Amygdala (tissue), 56 donors: ENCODE measurements at regions not wholly inside any gene's neighbourhood (a gene's known extent, or its start where the extent isn't known, plus 50 kb on each side); places are given as distances from the start of the nearest gene placed in this dataset.
A peak's percentile ranks its signal among the peaks of the same experiment; 100 is the strongest.

Experiments used
- DNase-seq, 56 donors: peaks; one replicate each; lab custom pipeline; 2025; lab: John Stamatoyannopoulos, UW

GRCh38 chr10:78306358-78306757, 272.7 kb downstream of the RPS24 start:
- DNase-seq = no peak

- DNase-seq = peak in 1 of 56 donors; percentile 23
Measured at GRCh38 chr10:78307576-78307975, 273.9 kb downstream of the RPS24 start.

- no peak for DNase-seq
Measured at GRCh38 chr10:78309536-78310237, 276.0 kb downstream of the RPS24 start.

- no peak for DNase-seq
Measured at GRCh38 chr10:78310481-78311080, 276.9 kb downstream of the RPS24 start.

- DNase-seq = no peak
Measured at GRCh38 chr10:78312197-78313047, 278.8 kb downstream of the RPS24 start.

GRCh38 chr10:78313048-78313381, 279.4 kb downstream of the RPS24 start:
- DNase-seq = no peak

GRCh38 chr10:78313636-78314035, 280.0 kb downstream of the RPS24 start:
- DNase-seq = no peak

- DNase-seq = no peak
Measured at GRCh38 chr10:78314651-78315050, 281.0 kb downstream of the RPS24 start.

- DNase-seq = no peak
Measured at GRCh38 chr10:78316451-78316931, 282.8 kb downstream of the RPS24 start.

- DNase-seq = no peak
Measured at GRCh38 chr10:78318305-78318704, 284.6 kb downstream of the RPS24 start.

- no peak for DNase-seq
Measured at GRCh38 chr10:78319371-78319770, 285.7 kb downstream of the RPS24 start.

GRCh38 chr10:78319841-78320240, 286.2 kb downstream of the RPS24 start:
- DNase-seq = no peak

- DNase-seq = no peak
Measured at GRCh38 chr10:78320506-78320905, 286.8 kb downstream of the RPS24 start.

GRCh38 chr10:78321000-78321399, 287.3 kb downstream of the RPS24 start:
- DNase-seq = no peak

GRCh38 chr10:78321500-78321899, 287.8 kb downstream of the RPS24 start:
- DNase-seq = no peak

- DNase-seq = no peak
Measured at GRCh38 chr10:78326372-78326771, 292.7 kb downstream of the RPS24 start.

- DNase-seq = no peak
Measured at GRCh38 chr10:78327778-78328591, 294.3 kb downstream of the RPS24 start.

GRCh38 chr10:78328592-78329404, 295.1 kb downstream of the RPS24 start:
- DNase-seq = no peak

GRCh38 chr10:78330884-78331283, 297.2 kb downstream of the RPS24 start:
- DNase-seq = no peak
